ENCODE measurements at regions not wholly inside any gene's neighbourhood (a gene's known extent, or its start where the extent isn't known, plus 50 kb on each side); places are given as distances from the start of the nearest gene placed in this dataset.

DNA sequence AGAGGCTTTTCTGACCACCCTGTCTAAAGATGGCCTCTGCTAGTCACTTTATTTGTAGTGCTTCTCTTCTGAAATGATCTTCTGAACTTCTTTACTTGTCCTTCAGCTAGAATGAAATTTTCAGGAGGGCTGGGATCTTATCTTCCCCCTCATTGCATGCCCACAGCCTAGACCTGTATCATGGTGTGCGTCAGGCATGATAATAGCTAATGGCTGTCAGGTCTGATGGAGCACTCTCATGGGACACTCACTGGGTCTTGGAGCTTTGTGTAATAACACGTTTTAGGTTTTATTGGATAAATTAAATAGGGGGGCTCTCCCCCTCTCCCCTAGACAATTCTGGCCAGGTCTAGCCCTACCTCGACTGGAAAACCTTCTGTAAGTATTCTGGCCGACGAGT, 97.1 kb upstream of the NRXN3 start:
- H3K79me2 ChIP-seq (ENCODE audit: control insufficient read depth, insufficient read depth, low read length): no peaks in the 10 kb centered on the region
- no peaks in the 10 kb centered on the region for H3K36me3 ChIP-seq (ENCODE audit: control insufficient read depth in 2 of 2, extremely low read depth in 1 of 2, insufficient read depth in 2 of 2, low read length in 2 of 2)
- no peaks in the 10 kb centered on the region for H3K9me1 ChIP-seq (ENCODE audit: control insufficient read depth, extremely low read depth, insufficient read depth, low read length)
- H3K4me1 ChIP-seq (ENCODE audit: control insufficient read depth, extremely low read depth, insufficient read depth, low read length): no peaks in the 10 kb centered on the region
- no peak overlapping the region for H3K4me2 ChIP-seq (ENCODE audit: control insufficient read depth, extremely low read depth, insufficient read depth, low read depth, low read length)
- DNase-seq (ENCODE audit: low read depth, low spot score) (no peak), FAIRE-seq (no peak)
- no peak overlapping the region for H3K4me3 ChIP-seq (ENCODE audit: control insufficient read depth in 2 of 3, extremely low read depth in 1 of 3, insufficient read depth in 2 of 3, low read depth in 1 of 3, low read length in 3 of 3)
- H3K27me3 ChIP-seq (ENCODE audit: control insufficient read depth, extremely low read depth, insufficient read depth, low read length): no peaks in the 10 kb centered on the region
- H4K20me1 ChIP-seq (ENCODE audit: control insufficient read depth, extremely low read depth, insufficient read depth, low read length): no peaks in the 10 kb centered on the region
- no peak overlapping the region for H2AFZ ChIP-seq (ENCODE audit: control insufficient read depth, low read length)
- no peak overlapping the region for H3K9ac ChIP-seq (ENCODE audit: control insufficient read depth, extremely low read depth, insufficient read depth, low read length)
- dilution Hi-C loops (cut with MboI; ENCODE audit: extremely low pct_ligation_motif_present, low sequenced_read_pairs): no loop called here
- no peaks in the 10 kb centered on the region for H3K9me3 ChIP-seq (ENCODE audit: control insufficient read depth, low read depth, low read length)
- no peak overlapping the region for H3K27ac ChIP-seq (ENCODE audit: control insufficient read depth, insufficient read depth, low read length)
- TF ChIP-seq, protein P1, sequence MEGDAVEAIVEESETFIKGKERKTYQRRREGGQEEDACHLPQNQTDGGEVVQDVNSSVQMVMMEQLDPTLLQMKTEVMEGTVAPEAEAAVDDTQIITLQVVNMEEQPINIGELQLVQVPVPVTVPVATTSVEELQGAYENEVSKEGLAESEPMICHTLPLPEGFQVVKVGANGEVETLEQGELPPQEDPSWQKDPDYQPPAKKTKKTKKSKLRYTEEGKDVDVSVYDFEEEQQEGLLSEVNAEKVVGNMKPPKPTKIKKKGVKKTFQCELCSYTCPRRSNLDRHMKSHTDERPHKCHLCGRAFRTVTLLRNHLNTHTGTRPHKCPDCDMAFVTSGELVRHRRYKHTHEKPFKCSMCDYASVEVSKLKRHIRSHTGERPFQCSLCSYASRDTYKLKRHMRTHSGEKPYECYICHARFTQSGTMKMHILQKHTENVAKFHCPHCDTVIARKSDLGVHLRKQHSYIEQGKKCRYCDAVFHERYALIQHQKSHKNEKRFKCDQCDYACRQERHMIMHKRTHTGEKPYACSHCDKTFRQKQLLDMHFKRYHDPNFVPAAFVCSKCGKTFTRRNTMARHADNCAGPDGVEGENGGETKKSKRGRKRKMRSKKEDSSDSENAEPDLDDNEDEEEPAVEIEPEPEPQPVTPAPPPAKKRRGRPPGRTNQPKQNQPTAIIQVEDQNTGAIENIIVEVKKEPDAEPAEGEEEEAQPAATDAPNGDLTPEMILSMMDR (optimal IDR thresholded peaks at IDR 0.05 in 1 of 3, IDR thresholded peaks at IDR 0.05 in 1 of 3, conservative IDR thresholded peaks at IDR 0.05 in 1 of 3; ENCODE audit: extremely low read depth in 1 of 3, insufficient read depth in 2 of 3, low read length in 3 of 3): no peak
- TF ChIP-seq EZH2 (IDR thresholded peaks at IDR 0.05; ENCODE audit: low read length): no peak

DNA sequence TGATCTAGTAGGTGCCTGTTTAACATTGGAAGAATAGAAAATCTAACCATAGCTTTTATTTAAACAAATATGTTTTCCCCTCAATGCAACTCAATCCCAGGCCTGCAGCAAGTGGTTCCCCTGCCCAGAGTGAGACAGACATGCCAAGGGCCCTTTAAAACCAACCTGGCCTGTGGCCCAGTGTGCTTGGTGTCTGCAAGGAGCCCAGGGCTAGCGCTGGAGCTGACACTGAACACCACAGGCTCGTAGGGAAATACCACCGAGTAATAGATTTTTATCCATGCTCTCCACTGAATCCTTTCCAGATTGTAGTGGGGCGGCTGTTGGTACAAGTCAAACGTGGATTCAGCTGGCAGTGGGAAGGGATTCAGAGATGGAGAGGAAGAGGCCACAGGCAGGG, 95.6 kb upstream of the NRXN3 start:
- FAIRE-seq: no peak
- Histone ChIP-seq H3K4me2 (ENCODE audit: control insufficient read depth, extremely low read depth, insufficient read depth, low read depth, low read length) (no peak overlapping the region), H3K36me3 (ENCODE audit: control insufficient read depth in 2 of 2, extremely low read depth in 1 of 2, insufficient read depth in 2 of 2, low read length in 2 of 2) (no peaks in the 10 kb centered on the region), H3K9ac (ENCODE audit: control insufficient read depth, extremely low read depth, insufficient read depth, low read length) (no peak overlapping the region), H3K9me3 (ENCODE audit: control insufficient read depth, low read depth, low read length) (no peaks in the 10 kb centered on the region), H3K27ac (ENCODE audit: control insufficient read depth, insufficient read depth, low read length) (no peak overlapping the region), H4K20me1 (ENCODE audit: control insufficient read depth, extremely low read depth, insufficient read depth, low read length) (no peaks in the 10 kb centered on the region), H3K9me1 (ENCODE audit: control insufficient read depth, extremely low read depth, insufficient read depth, low read length) (no peaks in the 10 kb centered on the region), H3K27me3 (ENCODE audit: control insufficient read depth, extremely low read depth, insufficient read depth, low read length) (no peaks in the 10 kb centered on the region), H3K4me3 (ENCODE audit: control insufficient read depth in 2 of 3, extremely low read depth in 1 of 3, insufficient read depth in 2 of 3, low read depth in 1 of 3, low read length in 3 of 3) (no peak overlapping the region), H3K79me2 (ENCODE audit: control insufficient read depth, insufficient read depth, low read length) (no peaks in the 10 kb centered on the region), H2AFZ (ENCODE audit: control insufficient read depth, low read length) (no peak overlapping the region), H3K4me1 (ENCODE audit: control insufficient read depth, extremely low read depth, insufficient read depth, low read length) (no peaks in the 10 kb centered on the region)
- no peak for TF ChIP-seq EZH2 (IDR thresholded peaks at IDR 0.05; ENCODE audit: low read length)
- TF ChIP-seq, protein P1 (optimal IDR thresholded peaks at IDR 0.05 in 1 of 3, IDR thresholded peaks at IDR 0.05 in 1 of 3, conservative IDR thresholded peaks at IDR 0.05 in 1 of 3; ENCODE audit: extremely low read depth in 1 of 3, insufficient read depth in 2 of 3, low read length in 3 of 3): no peak
- no peak for DNase-seq (ENCODE audit: low read depth, low spot score)
- dilution Hi-C loops (cut with MboI; ENCODE audit: extremely low pct_ligation_motif_present, low sequenced_read_pairs): no loop called here

Measured in keratinocyte (primary cell).